HEK293T (cell line): ENCODE measurements at regions not wholly inside any gene's neighbourhood (a gene's known extent, or its start where the extent isn't known, plus 50 kb on each side); places are given as distances from the start of the nearest gene placed in this dataset.

Source experiments
- ARNT ChIP-seq: fragments of 450-650 bp; IDR thresholded peaks from 2 replicates; pipeline ENCODE4 v1.6.1; 2017; ENCODE audit warnings: mild to moderate bottlenecking
- BHLHE40 ChIP-seq: fragments of 450-650 bp; IDR thresholded peaks from 2 replicates; pipeline ENCODE4 v1.6.1; 2016; ENCODE audit warnings: mild to moderate bottlenecking, moderate library complexity, borderline replicate concordance
- CTBP1 ChIP-seq: fragments of 450-650 bp; IDR thresholded peaks from 2 replicates; pipeline ENCODE4 v1.6.1; 2016; ENCODE audit warnings: borderline replicate concordance
- ELF4 ChIP-seq: fragments of 450-650 bp; IDR thresholded peaks from 2 replicates; pipeline ENCODE4 v1.6.1; 2017; ENCODE audit warnings: antibody characterized with exemption
- FOXM1 ChIP-seq: fragments of 450-650 bp; IDR thresholded peaks from 2 replicates; pipeline ENCODE4 v1.6.1; 2017; ENCODE audit warnings: mild to moderate bottlenecking, borderline replicate concordance
- HDGF ChIP-seq: fragments of 450-650 bp; IDR thresholded peaks from 2 replicates; pipeline ENCODE4 v1.6.1; 2017; ENCODE audit warnings: antibody characterized with exemption, borderline replicate concordance
- L3MBTL2 ChIP-seq: fragments of 450-650 bp; conservative IDR thresholded peaks from 2 replicates; pipeline ENCODE4 v1.6.1; 2016; ENCODE audit warnings: mild to moderate bottlenecking
- NFRKB ChIP-seq: fragments of 450-650 bp; IDR thresholded peaks from 2 replicates; pipeline ENCODE4 v1.6.1; 2016; ENCODE audit warnings: mild to moderate bottlenecking, moderate library complexity

GRCh38 chr1:91613595-91613994 lies 112.9 kb downstream of the CDC7 start:
- no peak for TF ChIP-seq NFRKB
- no peak for TF ChIP-seq HDGF
- TF ChIP-seq ARNT = no peak
- no peak for TF ChIP-seq ELF4
- TF ChIP-seq L3MBTL2 = no peak
- TF ChIP-seq FOXM1 = no peak
- no peak for TF ChIP-seq CTBP1
- TF ChIP-seq BHLHE40 = no peak
